Nephron progenitor cell (in vitro differentiated cells): ENCODE measurements at regions not wholly inside any gene's neighbourhood (a gene's known extent, or its start where the extent isn't known, plus 50 kb on each side); places are given as distances from the start of the nearest gene placed in this dataset.

ENCODE experiments used
- DNase-seq: peaks from one replicate; pipeline ENCODE4 v3.0.0; 2021
- H3K27ac Mint-ChIP-seq: 2 replicates; pipeline ENCODE4 v1.8.0; 2021; ENCODE audit warnings: mild to moderate bottlenecking, moderate library complexity, mixed read lengths
- H3K27me3 Mint-ChIP-seq: 2 replicates; pipeline ENCODE4 v1.8.0; 2021; ENCODE audit warnings: mild to moderate bottlenecking, low read depth, mixed read lengths; ENCODE audit not compliant: poor library complexity
- H3K36me3 Mint-ChIP-seq: 2 replicates; pipeline ENCODE4 v1.8.0; 2021; ENCODE audit warnings: low read depth, mixed read lengths
- H3K4me1 Mint-ChIP-seq: 2 replicates; pipeline ENCODE4 v1.8.0; 2021; ENCODE audit warnings: mixed read lengths
- H3K4me3 Mint-ChIP-seq: 2 replicates; pipeline ENCODE4 v1.8.0; 2021; ENCODE audit warnings: mild to moderate bottlenecking, moderate library complexity, mixed read lengths
- H3K9me3 Mint-ChIP-seq: 2 replicates; pipeline ENCODE4 v1.8.0; 2021; ENCODE audit warnings: mild to moderate bottlenecking, moderate library complexity, mixed read lengths
- CTCF ChIP-seq: fragments of 200-600 bp; sonication (generic); IDR thresholded peaks from 2 replicates; pipeline ENCODE4 v1.5.0; 2021; ENCODE audit warnings: antibody characterized with exemption

GRCh38 chr6:16914184-16914583, 152.9 kb upstream of the ATXN1 start:
- Mint-ChIP-seq H3K4me3 (no peak overlapping the region), H3K27me3 (no peaks in the 10 kb centered on the region), H3K4me1 (no peaks in the 10 kb centered on the region), H3K27ac (no peak overlapping the region), H3K9me3 (peaks cover 35% of the 10 kb centered on the region), H3K36me3 (no peaks in the 10 kb centered on the region)
- DNase-seq = no peak
- no peak for TF ChIP-seq CTCF

DNA sequence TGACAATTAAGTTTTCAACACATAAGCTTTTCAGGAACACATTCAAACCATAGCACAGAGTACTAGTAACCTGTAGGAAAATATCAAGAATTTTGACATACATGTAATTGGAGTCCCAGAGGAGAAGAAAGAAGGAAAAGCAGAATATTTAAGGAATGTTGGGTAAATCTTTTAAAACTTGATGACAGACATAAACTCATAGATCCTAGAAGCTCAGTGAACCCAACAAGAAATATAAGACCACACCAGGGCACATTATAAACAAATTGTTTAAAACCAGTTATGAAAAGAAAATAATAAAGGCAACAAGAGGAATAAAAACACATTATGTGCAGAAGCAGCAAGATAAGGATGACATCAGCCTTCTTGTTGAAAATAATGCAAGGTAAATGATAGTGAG, 151.5 kb upstream of the ATXN1 start:
- H3K9me3 Mint-ChIP-seq = peaks cover 35% of the 10 kb centered on the region
- no peaks in the 10 kb centered on the region for H3K4me1 Mint-ChIP-seq
- no peak for DNase-seq
- TF ChIP-seq CTCF = no peak
- no peak overlapping the region for H3K4me3 Mint-ChIP-seq
- H3K27ac Mint-ChIP-seq = no peak overlapping the region
- H3K27me3 Mint-ChIP-seq = peaks cover 4% of the 10 kb centered on the region
- H3K36me3 Mint-ChIP-seq = no peaks in the 10 kb centered on the region

DNA sequence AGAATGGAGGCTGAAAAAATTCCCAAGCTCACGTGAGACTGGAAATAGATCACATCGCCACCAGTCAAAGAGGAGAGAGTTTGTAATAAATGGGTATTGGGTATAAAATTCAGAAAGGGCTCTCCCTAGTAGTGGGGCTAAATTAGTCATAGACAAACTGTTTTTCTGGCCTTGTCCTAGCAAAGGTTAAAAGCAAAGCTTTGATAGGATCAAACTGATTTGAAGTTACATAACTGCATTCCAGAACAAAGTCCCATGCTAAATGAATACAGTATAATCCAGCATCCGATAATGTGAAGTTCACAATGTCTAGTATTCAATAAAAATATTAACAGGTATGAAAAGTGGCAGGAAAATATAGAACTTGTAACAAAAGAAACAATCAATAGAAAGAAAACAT, 149.8 kb upstream of the ATXN1 start:
- DNase-seq = no peak
- peaks cover 35% of the 10 kb centered on the region for H3K9me3 Mint-ChIP-seq
- no peak for TF ChIP-seq CTCF
- no peaks in the 10 kb centered on the region for H3K4me1 Mint-ChIP-seq
- H3K27ac Mint-ChIP-seq = no peak overlapping the region
- H3K4me3 Mint-ChIP-seq = no peak overlapping the region
- no peaks in the 10 kb centered on the region for H3K36me3 Mint-ChIP-seq
- peaks cover 4% of the 10 kb centered on the region for H3K27me3 Mint-ChIP-seq

GRCh38 chr6:16909658-16910360, 148.5 kb upstream of the ATXN1 start:
- no peak overlapping the region for H3K4me3 Mint-ChIP-seq
- H3K9me3 Mint-ChIP-seq = peaks cover 33% of the 10 kb centered on the region
- no peaks in the 10 kb centered on the region for H3K36me3 Mint-ChIP-seq
- no peak overlapping the region for H3K27ac Mint-ChIP-seq
- no peaks in the 10 kb centered on the region for H3K4me1 Mint-ChIP-seq
- H3K27me3 Mint-ChIP-seq = peaks cover 6% of the 10 kb centered on the region
- no peak for DNase-seq
- TF ChIP-seq CTCF = no peak

GRCh38 chr6:16907991-16908390, 146.7 kb upstream of the ATXN1 start:
- H3K9me3 Mint-ChIP-seq = peaks cover 20% of the 10 kb centered on the region
- no peak overlapping the region for H3K4me3 Mint-ChIP-seq
- H3K27ac Mint-ChIP-seq = no peak overlapping the region

More at GRCh38 chr6:16907991-16908390, 146.7 kb upstream of the ATXN1 start:
- no peaks in the 10 kb centered on the region for H3K36me3 Mint-ChIP-seq
- TF ChIP-seq CTCF = no peak
- H3K4me1 Mint-ChIP-seq = no peaks in the 10 kb centered on the region
- peaks cover 11% of the 10 kb centered on the region for H3K27me3 Mint-ChIP-seq
- DNase-seq = no peak
